HG03571 (cell line): ENCODE measurements at regions not wholly inside any gene's neighbourhood (a gene's known extent, or its start where the extent isn't known, plus 50 kb on each side); places are given as distances from the start of the nearest gene placed in this dataset.

ENCODE experiments used
- ATAC-seq: cut with Tn5 transposase; IDR thresholded peaks from one replicate; pipeline ENCODE4 v1.9.1; 2021; ENCODE audit not compliant: unreplicated experiment

DNA sequence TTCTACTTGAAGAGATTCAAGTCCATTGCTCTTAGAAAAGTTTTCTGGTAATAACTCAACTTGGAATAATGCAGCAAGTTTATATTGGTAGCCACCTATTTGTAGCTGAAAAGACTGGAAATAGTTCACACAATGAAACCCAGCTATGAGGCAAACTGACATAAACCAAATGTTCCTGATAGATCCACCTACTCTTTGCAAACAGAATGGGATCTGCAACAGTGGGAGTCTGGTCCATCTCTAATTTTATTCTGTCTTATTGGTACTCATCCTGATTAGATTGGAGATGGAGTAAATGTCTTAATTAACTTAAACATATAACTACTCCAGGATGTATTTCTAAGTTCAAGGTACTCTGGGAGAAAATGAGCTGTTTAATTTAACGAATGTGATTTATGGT lies 438.0 kb downstream of the OLFM4 start:
- no peak for ATAC-seq

DNA sequence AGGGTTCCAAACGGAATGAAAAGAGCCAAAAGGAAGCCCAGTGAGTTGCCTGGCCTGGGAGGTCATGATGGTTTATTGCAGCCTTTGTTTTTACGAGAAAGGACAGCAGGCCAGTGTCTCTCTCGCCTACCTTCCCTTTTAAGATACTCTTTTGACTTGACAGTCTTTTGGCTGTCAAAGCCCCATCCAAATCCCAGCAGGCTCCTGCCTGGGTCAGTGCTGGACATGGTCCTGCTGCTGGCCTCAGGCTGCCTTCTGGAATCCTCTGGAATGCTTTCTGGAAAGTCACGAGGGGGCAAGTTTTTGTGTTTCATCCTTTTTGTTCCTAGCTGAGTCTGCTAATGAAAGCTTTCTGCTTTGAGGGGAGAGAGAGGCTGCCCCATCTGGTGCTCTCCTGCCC lies 444.8 kb downstream of the OLFM4 start:
- no peak for ATAC-seq

DNA sequence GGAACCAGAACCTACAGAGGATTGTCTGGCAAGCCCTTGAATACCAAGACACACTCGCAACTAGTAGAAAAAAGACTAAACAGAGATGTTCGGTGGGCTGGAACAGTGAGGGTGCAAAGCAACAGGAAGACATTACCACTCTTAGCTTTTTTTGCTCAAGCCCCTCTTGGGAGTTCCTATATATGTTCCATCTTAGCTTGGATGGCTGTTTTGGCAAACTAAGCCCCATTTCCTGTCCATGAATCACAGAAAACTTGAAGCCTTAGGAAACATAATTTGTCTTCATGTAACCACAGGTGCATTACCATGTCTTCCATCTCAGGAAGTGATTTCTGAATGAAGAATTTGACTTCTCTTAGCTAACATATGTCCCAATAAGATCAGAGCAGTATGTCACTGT lies 446.3 kb downstream of the OLFM4 start:
- no peak for ATAC-seq

DNA sequence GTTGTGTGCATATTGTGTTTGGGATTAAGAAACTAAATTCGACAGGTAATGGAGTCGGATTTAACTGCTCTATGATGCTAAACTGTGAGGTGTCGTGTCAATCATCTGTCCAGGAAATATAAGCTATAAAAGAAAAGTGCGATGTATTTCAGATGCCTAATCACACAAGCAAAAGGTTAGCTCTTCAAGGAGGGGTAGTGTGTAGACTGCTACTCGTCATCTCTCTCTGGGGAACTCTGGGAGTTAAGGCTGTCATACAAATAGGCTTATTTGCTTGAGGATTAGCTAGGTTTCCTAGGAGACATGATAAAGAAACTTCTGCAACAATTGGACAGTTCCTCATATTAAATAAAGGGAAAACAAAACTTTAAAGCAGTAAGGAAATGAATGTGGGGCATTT lies 462.1 kb downstream of the OLFM4 start:
- ATAC-seq, result no peak

DNA sequence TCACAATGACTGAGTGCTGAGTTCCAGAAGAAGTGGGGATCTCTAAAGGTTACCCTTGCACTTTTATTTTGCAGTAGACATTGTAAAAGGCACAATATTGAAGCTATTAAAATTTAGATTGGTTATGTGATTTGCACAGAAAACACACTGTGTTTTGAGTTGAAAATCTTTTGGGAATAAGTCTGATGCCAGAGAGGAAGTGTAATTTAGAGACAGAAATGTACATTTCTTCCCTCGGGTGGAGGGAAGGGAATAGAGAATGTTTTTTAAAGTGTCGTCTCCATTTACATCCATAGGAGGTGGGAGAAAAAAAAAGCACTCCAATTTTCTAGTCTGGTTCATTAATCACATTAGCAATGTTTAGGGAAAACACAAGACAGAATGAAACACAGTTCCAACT lies 465.8 kb downstream of the OLFM4 start:
- no peak for ATAC-seq

DNA sequence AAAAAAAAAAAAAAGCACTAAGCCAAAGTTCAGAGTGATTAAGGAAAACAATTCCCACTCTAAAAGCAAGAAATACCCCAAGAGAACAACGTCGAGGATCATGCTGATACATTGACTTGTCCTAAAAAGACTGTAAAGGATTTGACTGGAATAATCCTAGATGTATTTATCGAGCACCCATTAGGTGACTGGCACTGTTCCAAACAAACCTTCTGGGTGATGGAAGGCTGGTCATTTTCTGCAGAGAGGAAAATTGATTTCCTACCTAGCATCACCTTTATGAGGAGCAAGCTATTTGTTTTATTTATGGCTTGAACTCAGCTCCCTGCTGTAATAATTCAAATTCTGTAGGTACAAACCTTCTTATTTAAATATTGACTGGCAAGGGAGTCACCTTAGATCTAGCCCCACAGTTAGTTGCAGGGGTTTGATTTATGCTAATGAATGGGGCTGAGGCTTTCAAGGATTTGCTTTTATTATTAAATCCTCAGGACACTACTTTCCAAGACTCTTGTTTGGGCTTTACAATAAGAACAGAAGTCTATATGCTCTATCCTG lies 471.0 kb downstream of the OLFM4 start:
- no peak for ATAC-seq

DNA sequence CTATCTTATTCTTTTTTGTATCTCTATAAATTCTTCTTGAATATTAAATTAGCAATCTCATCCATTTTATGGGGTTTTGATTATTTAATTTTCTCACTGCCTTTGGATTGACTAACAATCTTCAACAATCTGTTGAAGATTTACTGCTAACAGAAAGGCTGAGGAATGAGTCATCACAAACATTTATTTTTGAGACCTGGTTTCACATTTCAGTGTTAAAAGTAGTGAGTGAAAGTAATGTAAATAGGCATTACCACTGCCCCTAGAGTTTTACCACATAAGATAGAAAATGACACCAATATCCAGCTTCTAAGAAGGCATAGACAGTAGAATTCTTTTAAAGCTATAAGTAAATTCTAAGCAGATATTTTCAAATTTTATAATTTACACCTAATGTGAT lies 472.8 kb downstream of the OLFM4 start:
- ATAC-seq, result no peak

DNA sequence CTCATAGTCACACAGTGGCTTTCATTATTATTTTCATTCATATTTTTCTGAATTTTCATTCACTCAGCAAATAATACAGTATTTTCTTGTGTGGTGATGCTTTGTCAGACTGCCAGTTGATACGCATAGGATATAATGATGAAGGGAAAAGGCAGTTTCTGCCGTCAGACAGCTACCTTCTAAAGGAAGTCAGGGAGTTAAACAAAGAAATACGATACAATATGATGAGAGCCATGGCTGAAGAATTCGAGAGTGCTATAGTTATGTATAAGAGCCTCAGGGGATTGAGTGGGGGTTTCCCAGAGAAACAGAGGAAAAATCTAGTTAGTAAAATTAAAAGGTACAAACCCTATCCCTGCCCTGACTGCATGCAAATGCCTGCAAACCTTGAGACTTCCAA lies 479.1 kb downstream of the OLFM4 start:
- no peak for ATAC-seq

DNA sequence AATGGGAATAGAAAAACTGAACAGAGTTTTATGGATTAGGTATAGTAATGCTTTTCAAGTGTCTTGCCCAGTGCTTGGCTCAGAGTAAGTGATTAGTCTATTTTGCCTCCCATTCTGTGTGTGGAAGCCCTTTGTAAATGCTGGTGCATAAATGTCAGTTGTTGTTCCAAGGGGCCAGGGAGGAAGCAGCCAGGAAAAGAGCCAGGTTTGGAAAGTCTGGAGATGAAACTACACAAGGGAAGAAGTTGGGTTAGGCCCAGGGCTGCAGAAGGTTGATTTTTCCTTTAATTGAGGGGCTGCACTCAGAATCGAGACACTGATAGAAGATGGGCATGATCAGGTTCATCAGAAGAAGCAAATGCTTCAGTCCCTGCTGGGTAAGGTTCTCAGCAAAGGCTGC lies 484.0 kb downstream of the OLFM4 start:
- no peak for ATAC-seq

DNA sequence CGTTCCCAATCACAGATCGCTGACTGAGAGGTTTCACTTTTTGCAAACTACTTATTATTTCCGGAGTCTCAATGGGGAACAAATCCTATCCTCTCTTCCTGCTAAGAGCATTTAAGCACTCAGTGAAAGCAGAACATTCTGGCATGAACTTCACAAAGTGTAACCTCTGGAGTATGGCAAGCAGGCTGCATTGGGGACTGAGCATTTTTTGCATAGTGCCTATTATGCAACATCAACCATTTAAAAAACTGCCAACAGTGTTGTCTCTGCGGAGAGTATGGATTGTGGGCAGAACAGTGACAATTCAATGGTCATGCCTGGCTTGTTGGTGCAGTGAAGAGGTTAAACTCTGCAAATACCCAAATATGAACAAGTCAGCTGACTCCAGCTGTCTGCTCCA lies 484.6 kb downstream of the OLFM4 start:
- ATAC-seq, result no peak

DNA sequence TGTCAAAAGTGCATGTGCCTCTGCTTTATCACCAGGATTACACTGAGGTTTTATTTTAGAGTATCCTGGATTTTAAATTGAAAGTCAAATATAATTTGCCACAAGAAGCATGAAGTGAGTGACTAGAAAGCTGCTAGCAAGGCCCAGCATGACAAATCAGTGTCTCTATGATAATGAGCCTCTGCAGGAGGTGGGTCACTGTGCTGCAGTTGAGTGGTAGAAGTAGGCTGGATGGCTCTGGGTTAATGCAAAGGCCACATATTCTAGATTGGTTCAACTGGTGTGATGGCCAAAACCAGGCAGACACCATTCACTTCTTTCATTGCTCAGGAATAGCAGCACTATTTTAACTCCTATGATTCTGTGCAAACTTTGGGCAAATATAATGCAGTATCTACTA lies 491.5 kb downstream of the OLFM4 start:
- ATAC-seq, result no peak

DNA sequence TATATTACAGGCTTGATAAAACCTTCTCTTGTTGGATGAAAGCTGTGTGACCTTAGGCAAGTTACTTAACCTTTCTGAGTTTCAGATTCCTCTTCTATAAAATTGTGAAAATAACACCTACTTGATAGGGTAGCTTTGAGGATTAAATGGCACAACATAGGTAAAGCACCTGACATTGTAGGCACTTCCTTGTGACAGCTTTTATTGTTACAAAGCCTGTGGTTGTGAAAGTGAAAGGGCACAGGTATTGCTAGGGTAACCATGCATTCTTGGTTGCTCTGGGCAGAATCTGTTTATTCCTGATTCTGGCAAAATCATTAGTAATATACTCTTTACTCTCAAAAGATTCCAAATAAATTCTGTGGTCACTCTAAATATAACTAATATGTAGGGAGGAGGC lies 493.4 kb downstream of the OLFM4 start:
- ATAC-seq, result no peak

DNA sequence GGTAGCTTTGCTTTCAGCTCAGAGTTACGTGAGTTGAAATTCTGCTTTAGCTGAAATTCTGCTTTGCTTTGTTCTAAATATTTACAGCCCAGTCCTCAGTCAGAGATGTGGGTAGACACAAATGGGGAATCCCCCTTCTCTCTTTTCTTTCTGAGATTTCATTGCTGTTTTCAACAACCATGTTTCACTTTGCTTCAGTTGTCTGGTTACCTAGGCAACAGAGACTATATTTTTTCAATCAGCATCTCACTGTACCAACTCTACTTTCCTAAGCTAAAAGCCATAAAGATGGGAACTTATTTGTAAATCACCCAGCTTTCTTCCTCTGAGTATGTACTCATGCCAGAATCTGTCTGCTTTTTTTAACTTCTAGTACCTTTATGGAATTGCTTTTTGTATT lies 509.0 kb downstream of the OLFM4 start:
- no peak for ATAC-seq

DNA sequence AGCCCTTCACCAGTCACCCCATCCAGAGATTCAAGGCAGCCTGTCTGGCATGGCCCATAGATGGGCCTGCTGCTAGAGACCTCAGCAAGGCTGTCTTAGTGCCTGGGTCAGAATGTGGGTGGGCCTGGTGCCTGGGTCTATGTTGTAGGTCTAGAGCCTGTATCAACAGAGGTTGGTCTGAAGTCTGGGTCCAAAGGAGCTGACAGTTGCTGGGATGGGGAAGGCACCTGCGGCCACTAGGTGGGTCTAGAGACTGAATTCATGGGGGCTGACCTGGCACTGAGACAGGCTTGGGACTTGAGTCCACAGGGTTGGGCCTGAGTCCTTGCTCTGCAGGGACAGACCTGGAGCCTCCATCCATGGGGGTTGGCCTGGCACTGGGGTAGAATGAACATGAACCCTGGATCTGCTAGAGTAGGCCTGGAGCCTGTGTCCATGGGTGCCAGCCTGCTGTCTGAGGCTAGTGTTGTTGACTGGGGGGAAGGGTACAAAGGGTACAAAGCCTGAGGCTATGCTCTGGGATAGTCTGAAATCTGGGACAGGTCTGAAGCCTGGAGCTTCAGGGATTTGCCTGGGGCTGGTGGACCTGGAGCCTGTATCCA lies 516.8 kb downstream of the OLFM4 start:
- no peak for ATAC-seq

DNA sequence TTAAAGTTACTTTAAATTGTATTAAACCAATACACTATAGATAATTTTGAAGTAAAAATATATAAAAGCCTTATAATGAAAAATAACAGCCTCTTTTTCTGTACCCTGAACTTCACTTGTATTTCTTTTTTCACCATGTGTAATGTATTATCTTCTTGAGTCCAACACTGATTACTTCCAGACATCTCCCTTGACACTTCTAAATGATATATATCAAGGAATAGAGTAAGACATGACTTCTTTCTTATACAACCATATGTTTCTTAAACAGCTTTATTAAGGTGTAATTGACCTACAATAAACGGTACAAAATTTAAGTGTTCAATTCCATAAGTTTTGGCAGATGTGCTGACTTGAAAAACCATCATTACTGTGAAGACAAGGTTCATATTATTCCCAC lies 531.9 kb downstream of the OLFM4 start:
- no peak for ATAC-seq

DNA sequence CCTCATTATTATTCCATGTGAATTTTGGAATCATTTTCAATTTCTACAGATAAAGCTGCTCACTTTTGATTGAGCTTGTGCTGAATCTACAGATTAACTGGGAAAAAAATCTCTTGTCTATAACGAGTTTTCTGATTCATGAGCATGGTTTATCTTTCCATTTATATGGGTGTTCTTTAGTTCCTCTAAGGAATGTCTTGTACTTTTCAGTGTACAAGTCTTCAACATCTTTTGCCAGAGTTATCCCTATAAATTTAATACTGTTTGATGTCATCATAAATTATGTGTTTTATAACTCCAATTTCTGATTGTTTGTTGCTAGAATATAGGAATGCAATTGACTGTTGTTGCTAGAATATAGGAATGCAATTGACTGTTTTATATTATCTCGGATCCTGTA lies 533.8 kb downstream of the OLFM4 start:
- ATAC-seq, result no peak

DNA sequence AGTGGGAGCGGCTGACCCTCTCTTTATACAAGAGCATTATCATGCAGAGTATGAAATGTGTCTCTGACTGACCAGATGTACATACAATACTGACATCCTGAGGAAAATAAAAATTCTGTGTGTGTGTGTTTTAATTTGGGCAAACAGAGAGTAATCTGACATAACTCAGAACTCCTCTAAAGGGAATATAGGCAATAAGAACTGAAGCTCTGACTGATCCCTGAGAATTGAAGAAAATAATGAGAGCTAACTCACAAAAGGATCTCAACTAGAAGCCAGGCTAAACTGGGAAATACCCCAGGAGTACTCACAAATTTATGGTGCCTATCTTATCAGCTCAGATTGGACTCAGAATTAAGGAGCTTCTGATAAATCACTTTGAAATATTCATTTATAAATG lies 539.9 kb downstream of the OLFM4 start:
- ATAC-seq, result no peak

DNA sequence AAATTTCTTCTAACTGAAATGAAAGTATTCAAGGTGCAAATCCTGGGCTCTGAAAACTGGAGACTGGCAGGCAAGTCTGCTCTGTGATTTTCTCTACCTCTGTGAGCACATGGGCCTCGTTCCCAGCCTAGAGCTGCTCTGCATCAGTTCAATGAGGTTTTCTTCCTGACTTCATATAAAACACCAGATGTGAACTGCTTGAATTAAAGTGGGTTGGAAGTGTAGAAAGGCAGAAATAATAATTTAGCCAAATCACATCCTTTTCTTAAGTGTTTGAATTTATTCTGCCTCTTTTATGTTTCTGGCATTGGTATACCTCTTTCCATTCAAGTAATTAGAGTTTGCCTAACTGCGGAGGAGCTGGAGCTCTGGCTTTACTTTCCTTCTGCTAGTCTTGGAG lies 540.8 kb downstream of the OLFM4 start:
- ATAC-seq, result no peak

DNA sequence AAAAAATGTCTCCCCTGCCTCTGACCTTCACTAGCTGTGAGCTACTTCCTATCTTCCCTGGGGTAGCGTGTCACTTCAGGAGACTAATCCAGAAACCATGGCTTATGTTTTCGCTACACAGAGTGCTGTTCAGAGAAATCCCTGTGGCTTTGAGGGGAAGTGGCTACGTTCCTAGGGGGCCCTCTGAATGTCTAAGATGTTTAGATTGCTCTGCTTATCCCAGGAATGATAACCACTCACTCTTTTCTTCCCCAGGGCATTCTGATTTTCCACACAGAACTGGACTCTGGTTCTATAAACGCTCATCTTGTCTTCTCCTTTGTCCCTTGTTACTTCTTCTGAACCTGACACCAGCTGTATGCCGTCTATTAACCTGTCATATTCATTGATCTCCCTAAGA lies 572.5 kb downstream of the OLFM4 start:
- no peak for ATAC-seq

DNA sequence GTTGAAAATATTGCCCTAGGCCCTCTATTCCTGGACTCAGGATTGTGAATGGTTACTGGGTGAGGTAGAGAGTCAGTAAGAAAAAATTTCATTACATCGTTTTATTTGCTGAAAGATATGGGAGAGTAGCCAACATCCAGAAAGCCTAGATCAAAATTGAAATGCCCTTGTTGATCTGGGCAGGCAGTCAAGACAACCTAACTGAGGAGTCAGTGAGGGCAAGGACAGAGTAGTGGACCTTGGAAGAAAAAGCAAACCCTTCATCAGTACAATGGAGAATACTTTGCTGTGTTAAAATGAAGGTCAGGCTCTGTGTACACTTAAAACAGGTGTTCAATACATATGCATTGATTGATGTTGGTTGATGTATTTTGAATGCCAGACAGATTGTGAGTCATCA lies 576.7 kb downstream of the OLFM4 start:
- no peak for ATAC-seq

DNA sequence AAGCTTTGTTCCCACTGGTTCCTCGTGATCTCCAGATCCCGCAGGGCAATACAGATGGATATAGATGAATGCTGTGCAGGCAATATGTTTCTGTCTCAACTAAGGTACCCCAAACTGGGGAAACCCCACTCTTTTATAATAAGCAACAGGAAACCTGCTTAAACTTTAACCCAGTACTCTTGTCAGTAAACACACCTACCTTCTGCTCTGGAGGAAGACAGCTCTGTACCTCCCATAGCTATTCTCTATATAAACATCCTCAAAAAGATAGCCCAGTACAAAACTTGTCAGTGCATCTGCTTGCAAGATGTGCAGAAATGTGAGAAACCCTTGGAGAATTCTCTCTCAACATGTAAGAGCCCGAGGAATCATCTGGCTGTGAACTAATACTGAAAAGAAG lies 583.6 kb downstream of the OLFM4 start:
- no peak for ATAC-seq

DNA sequence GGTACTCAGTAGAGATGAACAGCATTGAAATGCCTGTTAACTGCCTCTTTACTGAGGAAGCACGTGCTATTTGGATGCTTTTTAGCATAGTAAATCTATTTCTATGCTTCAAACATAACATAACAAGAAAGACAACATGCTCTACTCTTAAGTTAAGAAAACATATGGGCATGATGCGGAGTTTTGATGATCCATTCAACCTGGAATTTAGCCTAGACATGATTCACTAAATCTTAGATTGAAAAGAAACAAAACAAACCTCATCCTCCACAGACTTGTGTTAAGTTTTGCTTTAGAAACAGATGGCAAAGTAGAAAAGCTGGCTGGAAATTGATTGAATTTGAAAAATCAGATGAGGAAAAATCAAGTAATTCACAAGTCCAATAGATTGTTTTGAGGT lies 593.8 kb downstream of the OLFM4 start:
- ATAC-seq, result no peak

DNA sequence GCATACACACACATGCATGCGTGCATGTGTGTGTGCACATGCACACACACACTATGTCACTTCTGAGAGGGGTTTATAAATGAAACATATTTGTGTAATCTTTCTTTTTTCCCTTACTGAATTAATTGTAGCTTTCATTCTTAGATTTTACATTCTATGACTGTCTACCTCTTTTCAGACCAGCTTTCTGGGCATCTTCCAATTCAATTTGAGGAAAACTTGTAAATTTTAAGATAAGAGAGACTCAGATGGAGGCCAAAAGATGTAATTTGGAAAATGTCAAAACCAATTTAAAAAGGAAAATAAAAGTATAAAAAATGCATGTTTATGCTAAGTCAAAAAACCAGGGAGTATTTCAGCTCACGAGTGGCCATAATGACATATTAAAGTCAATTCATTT lies 594.5 kb downstream of the OLFM4 start:
- no peak for ATAC-seq

DNA sequence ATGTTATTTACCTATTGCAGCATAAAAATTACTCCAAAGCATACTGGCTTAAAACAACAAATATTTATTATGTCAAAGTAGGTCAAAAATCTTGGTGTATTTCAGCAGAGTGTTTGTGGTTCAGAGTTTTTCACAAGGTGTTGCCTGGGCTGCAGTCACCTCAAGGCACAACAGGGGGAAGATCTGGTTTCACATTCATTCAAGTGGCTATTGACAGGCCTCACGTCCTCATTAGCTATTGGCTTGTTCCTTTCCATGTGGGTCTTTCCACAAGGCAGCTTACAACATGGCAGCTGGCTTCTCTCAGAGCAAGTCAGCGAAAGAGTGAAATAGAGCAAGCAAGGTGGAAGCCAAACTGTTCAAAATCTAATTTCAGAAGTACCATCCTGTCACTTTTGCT lies 602.9 kb downstream of the OLFM4 start:
- no peak for ATAC-seq
